ENCODE measurements at regions not wholly inside any gene's neighbourhood (a gene's known extent, or its start where the extent isn't known, plus 50 kb on each side); places are given as distances from the start of the nearest gene placed in this dataset.

DNA sequence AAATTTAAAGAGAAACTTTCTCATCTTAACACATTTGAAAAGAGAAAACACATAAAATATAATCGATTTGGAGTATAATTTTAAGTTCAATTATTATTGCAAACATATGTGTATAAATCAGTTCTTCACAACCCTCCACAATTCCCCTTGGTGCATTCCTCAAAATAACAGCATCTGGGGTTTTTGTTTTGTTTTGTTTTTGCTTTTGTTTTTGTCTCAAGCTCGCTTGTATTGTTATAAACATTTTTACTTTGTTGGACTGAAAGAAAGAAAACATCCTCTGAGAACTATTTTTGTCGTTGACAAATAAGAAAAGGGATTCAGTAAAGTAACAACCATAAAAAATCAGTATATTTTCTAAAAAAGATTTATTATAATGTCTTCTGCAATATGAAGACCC is 60.2 kb upstream of the HIVEP1 start:
- Mint-ChIP-seq H3K27me3 (ENCODE audit: low read depth) (no peaks in the 10 kb centered on the region), H3K4me3 (no peak overlapping the region), H3K36me3 (no peaks in the 10 kb centered on the region), H3K4me1 (peaks cover 18% of the 10 kb centered on the region), H3K27ac (no peak overlapping the region), H3K9me3 (no peaks in the 10 kb centered on the region)
- no peak for DNase-seq (ENCODE audit: low spot score in 2 of 2, unreplicated experiment in 2 of 2)
- TF ChIP-seq, protein P1, sequence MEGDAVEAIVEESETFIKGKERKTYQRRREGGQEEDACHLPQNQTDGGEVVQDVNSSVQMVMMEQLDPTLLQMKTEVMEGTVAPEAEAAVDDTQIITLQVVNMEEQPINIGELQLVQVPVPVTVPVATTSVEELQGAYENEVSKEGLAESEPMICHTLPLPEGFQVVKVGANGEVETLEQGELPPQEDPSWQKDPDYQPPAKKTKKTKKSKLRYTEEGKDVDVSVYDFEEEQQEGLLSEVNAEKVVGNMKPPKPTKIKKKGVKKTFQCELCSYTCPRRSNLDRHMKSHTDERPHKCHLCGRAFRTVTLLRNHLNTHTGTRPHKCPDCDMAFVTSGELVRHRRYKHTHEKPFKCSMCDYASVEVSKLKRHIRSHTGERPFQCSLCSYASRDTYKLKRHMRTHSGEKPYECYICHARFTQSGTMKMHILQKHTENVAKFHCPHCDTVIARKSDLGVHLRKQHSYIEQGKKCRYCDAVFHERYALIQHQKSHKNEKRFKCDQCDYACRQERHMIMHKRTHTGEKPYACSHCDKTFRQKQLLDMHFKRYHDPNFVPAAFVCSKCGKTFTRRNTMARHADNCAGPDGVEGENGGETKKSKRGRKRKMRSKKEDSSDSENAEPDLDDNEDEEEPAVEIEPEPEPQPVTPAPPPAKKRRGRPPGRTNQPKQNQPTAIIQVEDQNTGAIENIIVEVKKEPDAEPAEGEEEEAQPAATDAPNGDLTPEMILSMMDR (IDR thresholded peaks at IDR 0.05; ENCODE audit: unreplicated experiment): no peak

DNA sequence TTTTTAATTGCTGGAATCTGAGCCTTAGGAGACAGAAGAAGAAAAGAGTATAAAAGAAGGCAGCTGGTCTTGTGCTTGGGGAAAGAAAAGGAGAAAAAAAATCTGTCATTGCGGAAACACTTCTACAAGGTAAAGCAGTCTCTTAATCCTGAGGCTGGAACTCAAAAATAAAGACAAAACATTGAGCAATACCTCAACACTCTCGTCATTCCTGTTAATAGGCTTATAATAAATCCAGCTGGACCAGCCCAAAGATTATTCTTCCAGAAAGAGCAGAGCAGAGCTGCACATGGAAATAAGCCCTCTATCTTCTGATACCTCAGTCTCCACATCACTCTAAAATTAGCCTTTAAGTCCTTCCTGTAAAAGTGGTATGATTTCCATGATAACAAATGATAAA is 62.0 kb upstream of the HIVEP1 start:
- H3K4me3 Mint-ChIP-seq: no peak overlapping the region
- H3K4me1 Mint-ChIP-seq: peaks cover 22% of the 10 kb centered on the region
- no peaks in the 10 kb centered on the region for H3K9me3 Mint-ChIP-seq
- H3K27me3 Mint-ChIP-seq (ENCODE audit: low read depth): no peaks in the 10 kb centered on the region
- H3K27ac Mint-ChIP-seq: peak overlapping the region; percentile 2
- TF ChIP-seq, protein P1 (IDR thresholded peaks at IDR 0.05; ENCODE audit: unreplicated experiment): no peak
- H3K36me3 Mint-ChIP-seq: no peaks in the 10 kb centered on the region
- no peak for DNase-seq (ENCODE audit: low spot score in 2 of 2, unreplicated experiment in 2 of 2)

DNA sequence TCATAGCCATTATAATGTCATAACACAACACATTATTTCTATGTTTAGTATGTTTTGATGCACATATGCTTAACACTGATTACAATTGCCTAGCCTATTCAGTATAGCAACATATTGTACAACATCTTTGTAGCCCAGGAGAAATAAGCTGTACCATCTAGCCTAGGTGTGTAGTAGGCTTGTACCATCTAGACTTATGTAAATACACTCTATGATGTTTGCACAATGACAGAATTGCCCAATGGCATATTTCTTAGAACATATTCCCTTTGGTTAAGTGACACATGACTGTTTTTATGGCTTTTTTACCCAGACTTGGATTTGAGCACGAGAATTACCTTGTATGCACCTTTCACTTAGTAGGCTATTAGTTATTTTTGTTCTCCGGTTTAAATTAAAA is 64.5 kb upstream of the HIVEP1 start:
- no peak overlapping the region for H3K27ac Mint-ChIP-seq
- H3K27me3 Mint-ChIP-seq (ENCODE audit: low read depth): no peaks in the 10 kb centered on the region
- H3K4me3 Mint-ChIP-seq: no peak overlapping the region
- no peaks in the 10 kb centered on the region for H3K36me3 Mint-ChIP-seq
- H3K9me3 Mint-ChIP-seq: no peaks in the 10 kb centered on the region
- TF ChIP-seq, protein P1 (IDR thresholded peaks at IDR 0.05; ENCODE audit: unreplicated experiment): no peak
- peaks cover 16% of the 10 kb centered on the region for H3K4me1 Mint-ChIP-seq
- DNase-seq (ENCODE audit: low spot score in 2 of 2, unreplicated experiment in 2 of 2): no peak

DNA sequence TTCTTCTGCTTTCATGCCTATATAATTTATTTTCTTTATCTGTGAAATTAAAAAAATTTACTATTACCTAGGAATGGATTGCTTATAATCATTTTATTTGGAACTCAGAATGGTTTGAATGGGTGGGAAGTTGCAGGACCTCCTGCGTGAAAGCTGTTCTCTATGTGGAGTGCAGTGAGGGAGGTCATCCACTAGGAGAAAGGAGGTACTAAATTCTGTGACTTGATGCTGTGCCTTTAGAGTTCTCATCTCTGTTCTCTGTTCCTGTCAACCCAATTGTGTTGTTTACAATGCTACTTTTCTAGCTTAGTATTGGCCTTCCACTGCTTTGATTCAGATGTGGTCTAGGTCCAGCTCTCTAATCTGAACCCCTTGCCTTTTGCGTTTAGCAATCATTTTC is 65.0 kb upstream of the HIVEP1 start:
- Mint-ChIP-seq H3K36me3 (no peaks in the 10 kb centered on the region), H3K9me3 (no peaks in the 10 kb centered on the region), H3K4me3 (no peak overlapping the region), H3K27ac (no peak overlapping the region), H3K4me1 (peaks cover 17% of the 10 kb centered on the region), H3K27me3 (ENCODE audit: low read depth) (no peaks in the 10 kb centered on the region)
- DNase-seq (ENCODE audit: low spot score in 2 of 2, unreplicated experiment in 2 of 2): no peak
- TF ChIP-seq, protein P1 (IDR thresholded peaks at IDR 0.05; ENCODE audit: unreplicated experiment): no peak

DNA sequence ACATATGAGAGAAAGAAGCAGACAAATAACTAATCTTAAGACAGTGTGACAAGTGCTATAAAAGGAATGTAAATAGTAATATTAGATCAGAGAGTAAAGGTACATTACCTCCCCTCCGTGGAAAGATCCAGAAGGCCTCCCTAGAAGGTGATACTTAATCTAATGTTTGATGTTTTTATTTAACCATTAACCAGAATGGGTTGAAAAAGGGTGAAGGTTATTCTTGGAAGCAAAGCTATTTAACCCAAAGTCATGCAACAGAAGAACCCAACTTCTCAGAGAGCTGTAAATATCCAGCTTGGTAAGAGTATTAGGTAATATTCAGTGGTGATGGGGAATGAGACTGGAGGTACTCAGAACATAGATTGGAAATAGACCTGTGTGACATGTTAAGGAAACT is 68.0 kb upstream of the HIVEP1 start:
- H3K4me3 Mint-ChIP-seq: no peak overlapping the region
- DNase-seq (ENCODE audit: low spot score in 2 of 2, unreplicated experiment in 2 of 2): no peak
- no peaks in the 10 kb centered on the region for H3K36me3 Mint-ChIP-seq
- H3K27ac Mint-ChIP-seq: no peak overlapping the region
- no peaks in the 10 kb centered on the region for H3K9me3 Mint-ChIP-seq
- TF ChIP-seq, protein P1 (IDR thresholded peaks at IDR 0.05; ENCODE audit: unreplicated experiment): no peak
- H3K27me3 Mint-ChIP-seq (ENCODE audit: low read depth): no peaks in the 10 kb centered on the region
- H3K4me1 Mint-ChIP-seq: peaks cover 9% of the 10 kb centered on the region

DNA sequence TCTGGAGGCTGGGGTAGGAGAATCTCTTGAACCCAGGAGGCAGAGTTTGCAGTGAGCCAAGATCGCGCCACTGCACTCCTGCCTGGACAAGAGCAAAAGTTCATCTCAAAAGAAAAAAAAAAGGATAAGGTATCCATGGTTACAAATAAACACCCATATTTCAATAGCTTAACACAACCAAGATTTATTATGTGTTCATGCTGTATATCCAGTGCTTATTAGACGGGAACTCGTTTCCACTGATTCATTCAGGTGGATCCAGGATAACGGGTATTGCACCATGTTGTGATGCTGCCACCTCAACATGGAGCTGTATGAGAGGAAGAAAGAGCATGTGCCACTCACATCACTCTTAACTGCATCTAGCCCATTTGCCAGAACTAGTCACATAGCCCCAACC is 69.1 kb upstream of the HIVEP1 start:
- H3K4me3 Mint-ChIP-seq: no peak overlapping the region
- H3K27ac Mint-ChIP-seq: no peak overlapping the region
- peaks cover 16% of the 10 kb centered on the region for H3K4me1 Mint-ChIP-seq
- H3K9me3 Mint-ChIP-seq: no peaks in the 10 kb centered on the region
- no peaks in the 10 kb centered on the region for H3K36me3 Mint-ChIP-seq
- no peak for DNase-seq (ENCODE audit: low spot score in 2 of 2, unreplicated experiment in 2 of 2)
- no peaks in the 10 kb centered on the region for H3K27me3 Mint-ChIP-seq (ENCODE audit: low read depth)
- TF ChIP-seq, protein P1 (IDR thresholded peaks at IDR 0.05; ENCODE audit: unreplicated experiment): no peak

Measured in mesothelial cell of epicardium (in vitro differentiated cells).